Neuronal stem cell (in vitro differentiated cells): ENCODE measurements at regions not wholly inside any gene's neighbourhood (a gene's known extent, or its start where the extent isn't known, plus 50 kb on each side); places are given as distances from the start of the nearest gene placed in this dataset.
A peak's percentile ranks its signal among the peaks of the same experiment; 100 is the strongest.

Experiments
- DNase-seq: peaks from one replicate; pipeline ENCODE4 v3.0.0-alpha.2; 2013; ENCODE audit warnings: low spot score
- H2AFZ ChIP-seq: one replicate; pipeline ENCODE4 v1.6.1; 2013; ENCODE audit warnings: mild to moderate bottlenecking, low read length, inconsistent platforms
- H2AK5ac ChIP-seq: 2 replicates; pipeline ENCODE4 v1.6.1; 2013; ENCODE audit warnings: low read depth, mild to moderate bottlenecking, inconsistent platforms, low read length, moderate library complexity, mixed read lengths
- H2BK120ac ChIP-seq: 2 replicates; pipeline ENCODE4 v1.6.1; 2013; ENCODE audit warnings: low read depth, mild to moderate bottlenecking, inconsistent platforms, low read length, moderate library complexity, mixed read lengths
- H2BK12ac ChIP-seq: one replicate; pipeline ENCODE4 v1.6.1; 2013; ENCODE audit warnings: low read length, inconsistent platforms
- H2BK15ac ChIP-seq: 2 replicates; pipeline ENCODE4 v1.6.1; 2013; ENCODE audit warnings: mild to moderate bottlenecking, low read length, inconsistent platforms, mixed read lengths
- H2BK5ac ChIP-seq: one replicate; pipeline ENCODE4 v1.6.1; 2013; ENCODE audit warnings: inconsistent platforms, mild to moderate bottlenecking, low read length, moderate library complexity
- H3K14ac ChIP-seq: one replicate; pipeline ENCODE4 v1.6.1; 2013; ENCODE audit warnings: low read length, inconsistent platforms
- H3K18ac ChIP-seq: 2 replicates; pipeline ENCODE4 v1.6.1; 2013; ENCODE audit warnings: low read length, inconsistent platforms
- H3K23ac ChIP-seq: 2 replicates; pipeline ENCODE4 v1.6.1; 2013; ENCODE audit warnings: low read depth, mild to moderate bottlenecking, mixed read lengths, low read length, inconsistent platforms; ENCODE audit not compliant: poor library complexity
- H3K27ac ChIP-seq: replicated peaks from 3 replicates; pipeline ENCODE4 v1.5.1; 2013; ENCODE audit warnings: low read length, inconsistent platforms
- H3K27me3 ChIP-seq, 3 experiments: 2 replicates each; pipeline ENCODE4 v1.6.1; 2013; ENCODE audit warnings: low read length in 3 of 3, mild to moderate bottlenecking in 2 of 3, inconsistent platforms in 1 of 3, low read depth in 1 of 3, mixed read lengths in 1 of 3, moderate library complexity in 1 of 3; ENCODE audit not compliant: control insufficient read depth in 3 of 3, insufficient read depth in 3 of 3
- H3K36me3 ChIP-seq, 2 donors: replicated peaks in 1 of 2; 2 replicates each; pipeline ENCODE4 v1.6.1; 2013; ENCODE audit warnings: low read length in 2 of 2; ENCODE audit not compliant: control insufficient read depth in 2 of 2, insufficient read depth in 2 of 2
- H3K4ac ChIP-seq: 2 replicates; pipeline ENCODE4 v1.6.1; 2013; ENCODE audit warnings: inconsistent platforms, mild to moderate bottlenecking, low read length, moderate library complexity
- H3K4me1 ChIP-seq, 2 donors: 1 replicate in 1 of 2; 2 replicates in 1 of 2; pipeline ENCODE4 v1.6.1; 2013; ENCODE audit warnings: low read length in 2 of 2, low read depth in 1 of 2; ENCODE audit not compliant: control insufficient read depth in 2 of 2, insufficient read depth in 1 of 2
- H3K4me2 ChIP-seq: one replicate; pipeline ENCODE4 v1.6.1; 2013; ENCODE audit warnings: mild to moderate bottlenecking, low read length, inconsistent platforms; ENCODE audit not compliant: insufficient read depth, poor library complexity, severe bottlenecking
- H3K4me3 ChIP-seq, 2 donors: 2 replicates each; pipeline ENCODE4 v1.5.1; 2013; ENCODE audit warnings: low read length in 2 of 2, mild to moderate bottlenecking in 2 of 2, inconsistent platforms in 1 of 2, moderate library complexity in 1 of 2
- H3K79me1 ChIP-seq: one replicate; pipeline ENCODE4 v1.6.1; 2013; ENCODE audit warnings: low read depth, mild to moderate bottlenecking, inconsistent platforms, low read length, moderate library complexity
- H3K9ac ChIP-seq: one replicate; pipeline ENCODE4 v1.6.1; 2013; ENCODE audit warnings: mild to moderate bottlenecking, low read depth, low read length, inconsistent platforms; ENCODE audit not compliant: poor library complexity
- H3K9me3 ChIP-seq, 2 donors: replicated peaks in 1 of 2; 2 replicates each; pipeline versions ENCODE3 to v1.6.1; 2013; ENCODE audit warnings: low read length in 2 of 2, mild to moderate bottlenecking in 2 of 2, inconsistent platforms in 1 of 2, low read depth in 1 of 2, mixed read lengths in 1 of 2, moderate library complexity in 1 of 2; ENCODE audit not compliant: control insufficient read depth in 2 of 2, insufficient read depth in 1 of 2
- H4K8ac ChIP-seq: one replicate; pipeline ENCODE4 v1.6.1; 2013; ENCODE audit warnings: low read depth, mild to moderate bottlenecking, inconsistent platforms, low read length, moderate library complexity
- H4K91ac ChIP-seq: one replicate; pipeline ENCODE4 v1.6.1; 2013; ENCODE audit warnings: low read length, low read depth, mild to moderate bottlenecking, inconsistent platforms; ENCODE audit not compliant: poor library complexity
- WGBS, 2 donors: extraction: QIAGEN DNeasy Blood & Tissue Kit; methylation state at CpG; one replicate each; pipeline ENCODE4 v1.1.7; 2013; ENCODE audit warnings: missing lambda C conversion rate in 2 of 2, mixed read lengths in 1 of 2; ENCODE audit not compliant: insufficient read length in 2 of 2, insufficient replicate concordance in 1 of 2; ENCODE audit errors: extremely low coverage in 2 of 2; 5-methylcytosine and 5-hydroxymethylcytosine counted together

- Histone ChIP-seq H3K14ac (no peak overlapping the region), H3K4ac (no peak overlapping the region), H2BK120ac (no peak overlapping the region), H4K91ac (no peak overlapping the region), H3K9me3 (no peaks in the 10 kb centered on the region), H3K4me2 (no peak overlapping the region), H3K4me3 (no peak overlapping the region), H3K9ac (no peak overlapping the region), H2BK12ac (no peak overlapping the region), H3K36me3 (no peaks in the 10 kb centered on the region), H3K4me1 (peaks cover 0 to 3% of the 10 kb centered on the region in 2 donors), H2AK5ac (no peak overlapping the region), H3K18ac (no peak overlapping the region), H2BK5ac (no peak overlapping the region), H2BK15ac (no peak overlapping the region), H3K23ac (no peak overlapping the region), H4K8ac (no peak overlapping the region), H3K79me1 (no peaks in the 10 kb centered on the region), H3K27ac (no peak overlapping the region), H2AFZ (no peak overlapping the region), H3K27me3 (no peaks in the 10 kb centered on the region)
- no CpG with 5 or more reads among the region's 1 CpG for WGBS, 2 donors
- DNase-seq: no peak
Measured at GRCh38 chr4:66589183-66589582, 918.9 kb upstream of the EPHA5 start.

GRCh38 chr4:66585767-66586166 lies 915.5 kb upstream of the EPHA5 start:
- no peak overlapping the region for H2AFZ ChIP-seq
- H3K27me3 ChIP-seq: no peaks in the 10 kb centered on the region
- H3K4ac ChIP-seq: no peak overlapping the region
- no peaks in the 10 kb centered on the region for H3K4me1 ChIP-seq
- no peak overlapping the region for H3K4me3 ChIP-seq
- H3K23ac ChIP-seq: no peak overlapping the region
- no peaks in the 10 kb centered on the region for H3K36me3 ChIP-seq
- no peak overlapping the region for H2BK15ac ChIP-seq
- H3K27ac ChIP-seq: no peak overlapping the region
- no peak for DNase-seq
- H3K14ac ChIP-seq: no peak overlapping the region
- no peak overlapping the region for H2BK12ac ChIP-seq
- no peaks in the 10 kb centered on the region for H3K9me3 ChIP-seq
- H2BK5ac ChIP-seq: no peak overlapping the region
- no peak overlapping the region for H2AK5ac ChIP-seq
- H3K9ac ChIP-seq: no peak overlapping the region
- H3K4me2 ChIP-seq: no peak overlapping the region
- H4K8ac ChIP-seq: no peak overlapping the region
- H4K91ac ChIP-seq: no peak overlapping the region
- no CpG with 5 or more reads among the region's 1 CpG for WGBS, 2 donors
- H2BK120ac ChIP-seq: no peak overlapping the region
- H3K18ac ChIP-seq: no peak overlapping the region
- H3K79me1 ChIP-seq: no peaks in the 10 kb centered on the region

GRCh38 chr4:66577922-66578321 lies 907.6 kb upstream of the EPHA5 start:
- H4K91ac ChIP-seq: no peak overlapping the region

GRCh38 chr4:66575008-66575696 lies 904.9 kb upstream of the EPHA5 start:
- Histone ChIP-seq H3K36me3 (no peaks in the 10 kb centered on the region), H2BK120ac (no peak overlapping the region), H3K79me1 (no peaks in the 10 kb centered on the region), H3K4me2 (no peak overlapping the region), H3K9me3 (no peaks in the 10 kb centered on the region), H3K4ac (no peak overlapping the region), H2AFZ (peak overlapping the region; percentile 49), H3K18ac (no peak overlapping the region), H2BK12ac (no peak overlapping the region), H3K27ac (no peak overlapping the region), H2BK5ac (no peak overlapping the region), H3K9ac (no peak overlapping the region), H3K27me3 (no peaks in the 10 kb centered on the region), H3K4me1 (no peaks in the 10 kb centered on the region), H3K23ac (no peak overlapping the region), H4K8ac (no peak overlapping the region), H3K14ac (no peak overlapping the region), H4K91ac (no peak overlapping the region), H2BK15ac (no peak overlapping the region), H3K4me3 (no peak overlapping the region), H2AK5ac (no peak overlapping the region)
- WGBS, 2 donors: no CpG with 5 or more reads among the region's 11 CpGs
- no peak for DNase-seq

More at GRCh38 chr4:66577922-66578321, 907.6 kb upstream of the EPHA5 start:
- no peak overlapping the region for H2BK120ac ChIP-seq
- H2BK15ac ChIP-seq: no peak overlapping the region
- no peaks in the 10 kb centered on the region for H3K4me1 ChIP-seq
- H2AK5ac ChIP-seq: no peak overlapping the region
- H3K27ac ChIP-seq: no peak overlapping the region
- H2BK5ac ChIP-seq: no peak overlapping the region
- no peak overlapping the region for H2AFZ ChIP-seq
- no peak for DNase-seq
- no peak overlapping the region for H3K4me2 ChIP-seq
- no peaks in the 10 kb centered on the region for H3K36me3 ChIP-seq
- no peak overlapping the region for H2BK12ac ChIP-seq
- H3K9me3 ChIP-seq: no peaks in the 10 kb centered on the region
- no peak overlapping the region for H3K14ac ChIP-seq
- no peak overlapping the region for H3K23ac ChIP-seq
- H3K18ac ChIP-seq: no peak overlapping the region
- no peaks in the 10 kb centered on the region for H3K27me3 ChIP-seq
- H3K4ac ChIP-seq: no peak overlapping the region
- H3K4me3 ChIP-seq: no peak overlapping the region
- no peaks in the 10 kb centered on the region for H3K79me1 ChIP-seq
- WGBS, 2 donors: no CpG with 5 or more reads among the region's 2 CpGs
- no peak overlapping the region for H4K8ac ChIP-seq
- no peak overlapping the region for H3K9ac ChIP-seq
